ENCODE measurements at regions not wholly inside any gene's neighbourhood (a gene's known extent, or its start where the extent isn't known, plus 50 kb on each side); places are given as distances from the start of the nearest gene placed in this dataset.

DNA sequence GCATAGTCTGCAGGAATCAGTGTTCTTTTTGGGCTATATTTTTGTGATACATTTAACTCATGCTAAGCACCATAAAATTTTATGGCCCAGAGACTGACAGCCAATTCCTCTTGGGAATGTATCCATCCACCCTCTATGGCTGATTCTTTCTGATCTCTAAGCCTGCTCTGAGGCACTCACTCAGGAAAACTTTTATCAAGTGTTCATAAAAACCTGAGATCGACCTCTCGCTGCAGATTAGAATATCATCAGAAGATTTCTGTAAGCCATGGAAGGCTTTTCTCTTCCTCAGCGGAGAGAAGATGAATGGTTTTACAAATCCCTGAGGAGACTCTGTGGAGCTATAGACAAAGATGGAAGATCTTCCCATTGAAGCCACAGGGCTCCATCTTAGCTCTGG is 489.8 kb upstream of the GHITM start:
- TF ChIP-seq, protein P1, sequence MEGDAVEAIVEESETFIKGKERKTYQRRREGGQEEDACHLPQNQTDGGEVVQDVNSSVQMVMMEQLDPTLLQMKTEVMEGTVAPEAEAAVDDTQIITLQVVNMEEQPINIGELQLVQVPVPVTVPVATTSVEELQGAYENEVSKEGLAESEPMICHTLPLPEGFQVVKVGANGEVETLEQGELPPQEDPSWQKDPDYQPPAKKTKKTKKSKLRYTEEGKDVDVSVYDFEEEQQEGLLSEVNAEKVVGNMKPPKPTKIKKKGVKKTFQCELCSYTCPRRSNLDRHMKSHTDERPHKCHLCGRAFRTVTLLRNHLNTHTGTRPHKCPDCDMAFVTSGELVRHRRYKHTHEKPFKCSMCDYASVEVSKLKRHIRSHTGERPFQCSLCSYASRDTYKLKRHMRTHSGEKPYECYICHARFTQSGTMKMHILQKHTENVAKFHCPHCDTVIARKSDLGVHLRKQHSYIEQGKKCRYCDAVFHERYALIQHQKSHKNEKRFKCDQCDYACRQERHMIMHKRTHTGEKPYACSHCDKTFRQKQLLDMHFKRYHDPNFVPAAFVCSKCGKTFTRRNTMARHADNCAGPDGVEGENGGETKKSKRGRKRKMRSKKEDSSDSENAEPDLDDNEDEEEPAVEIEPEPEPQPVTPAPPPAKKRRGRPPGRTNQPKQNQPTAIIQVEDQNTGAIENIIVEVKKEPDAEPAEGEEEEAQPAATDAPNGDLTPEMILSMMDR (conservative IDR thresholded peaks at IDR 0.05), result no peak
- no peak for TF ChIP-seq EZH2 (IDR thresholded peaks at IDR 0.05; ENCODE audit: low read depth)
